ENCODE measurements at regions not wholly inside any gene's neighbourhood (a gene's known extent, or its start where the extent isn't known, plus 50 kb on each side); places are given as distances from the start of the nearest gene placed in this dataset.

GRCh38 chr10:35778306-35778705 lies 136.2 kb upstream of the FZD8 start:
- no peaks in the 10 kb centered on the region for H3K23me2 ChIP-seq (ENCODE audit: low read depth, low read length)
- H2AFZ ChIP-seq (ENCODE audit: low read length): no peak overlapping the region
- H2BK20ac ChIP-seq (ENCODE audit: low read length): no peak overlapping the region
- no peaks in the 10 kb centered on the region for H3K9me3 ChIP-seq (ENCODE audit: insufficient read depth in 2 of 2, low read depth in 1 of 2, low read length in 1 of 2)
- H3K79me1 ChIP-seq (ENCODE audit: low read depth, low read length): no peaks in the 10 kb centered on the region
- no peaks in the 10 kb centered on the region for H3K79me2 ChIP-seq (ENCODE audit: control insufficient read depth in 1 of 2, insufficient read depth in 2 of 2, low read length in 2 of 2)
- H4K5ac ChIP-seq (ENCODE audit: insufficient read length, low read depth, low read length): no peak overlapping the region
- H3K27ac ChIP-seq (ENCODE audit: low read depth, low read length): no peak overlapping the region
- H3K27me3 ChIP-seq (replicated peaks in 1 of 4; ENCODE audit: control insufficient read depth in 3 of 4, extremely low read depth in 1 of 4, insufficient read depth in 3 of 4, low read length in 3 of 4): no peaks in the 10 kb centered on the region
- peaks cover 0 to 2% (median 0%) of the 10 kb centered on the region in 4 experiments; a peak in 1 of 7 replicates for H3K4me1 ChIP-seq (replicated peaks in 1 of 4; ENCODE audit: control insufficient read depth in 3 of 4, insufficient read depth in 4 of 4, low read length in 3 of 4)
- WGBS, 2 experiments (ENCODE audit: extremely low coverage in 1 of 2, insufficient coverage in 1 of 2, insufficient read length in 1 of 2, insufficient replicate concordance in 2 of 2, low coverage in 1 of 2, low lambda C conversion rate in 2 of 2, missing lambda C conversion rate in 1 of 2): 92% methylated on average over 6 of the region's 6 CpGs; no CpG with 5 or more reads in 1 of the 2 experiments
- no peak overlapping the region for H4K8ac ChIP-seq (ENCODE audit: extremely low read depth, insufficient read depth, low read length)
- no peaks in the 10 kb centered on the region for H3K36me3 ChIP-seq (ENCODE audit: control insufficient read depth in 2 of 4, insufficient read depth in 4 of 4, low read length in 3 of 4)
- no peak overlapping the region for H3K56ac ChIP-seq (replicated peaks; ENCODE audit: insufficient read length, low read depth, low read length)
- no peak overlapping the region for H3K9ac ChIP-seq (replicated peaks in 1 of 4; ENCODE audit: extremely low read depth in 1 of 4, low read depth in 3 of 4, low read length in 3 of 4)
- no peak overlapping the region for H2BK120ac ChIP-seq (replicated peaks; ENCODE audit: low read depth, low read length)
- no peak overlapping the region for H3K23ac ChIP-seq (ENCODE audit: insufficient read length)
- H2BK12ac ChIP-seq (ENCODE audit: low read depth, low read length): no peak overlapping the region
- no peak overlapping the region for H2AK5ac ChIP-seq (ENCODE audit: low read depth, low read length)
- H3K18ac ChIP-seq (ENCODE audit: extremely low read depth, low read length): no peak overlapping the region
- H3K4ac ChIP-seq (replicated peaks; ENCODE audit: insufficient read length, low read depth, low read length): no peak overlapping the region
- FAIRE-seq (no peak), DNase-seq (ENCODE audit: low read depth in 1 of 2, low spot score in 2 of 2) (no peak)
- no peak overlapping the region for H3K14ac ChIP-seq (ENCODE audit: insufficient read length)
- ChIA-PET CTCF (ENCODE audit: partially characterized antibody) (interaction anchor here (0.6 to 2.3 kb wide), 7 partner anchors 10 to 1001 kb away, joined by 3 to 7 read pairs (median 4); no protein-coding TSS in a partner anchor), POLR2A (ENCODE audit: partially characterized antibody) (no interaction called here)
- no peak overlapping the region for H3K4me2 ChIP-seq (ENCODE audit: insufficient read depth in 1 of 2, low read depth in 2 of 2, low read length in 2 of 2)
- H2BK15ac ChIP-seq (ENCODE audit: low read length): no peak overlapping the region
- no peak overlapping the region for H4K91ac ChIP-seq (replicated peaks; ENCODE audit: insufficient read length, low read length)
- no peaks in the 10 kb centered on the region for H4K20me1 ChIP-seq (replicated peaks in 1 of 2; ENCODE audit: control insufficient read depth in 1 of 2, insufficient read depth in 2 of 2, low read length in 2 of 2)
- no peak overlapping the region for H3K4me3 ChIP-seq (ENCODE audit: extremely low read depth in 1 of 4, insufficient read depth in 2 of 4, low read depth in 3 of 4, low read length in 4 of 4)
- no peak overlapping the region for H2BK5ac ChIP-seq (ENCODE audit: low read depth, low read length)
- TF ChIP-seq CHD7 (IDR thresholded peaks at IDR 0.05; ENCODE audit: insufficient replicate concordance, low read length): no peak
